ENCODE measurements at regions not wholly inside any gene's neighbourhood (a gene's known extent, or its start where the extent isn't known, plus 50 kb on each side); places are given as distances from the start of the nearest gene placed in this dataset.

GRCh38 chr1:53395671-53396215 is 63.5 kb upstream of the DMRTB1 start:
- H2BK20ac ChIP-seq (ENCODE audit: low read depth, low read length) = no peak overlapping the region
- H3K4me1 ChIP-seq (ENCODE audit: control insufficient read depth, insufficient read depth, low read length) = no peaks in the 10 kb centered on the region
- TF ChIP-seq USF2 (IDR thresholded peaks at IDR 0.05; ENCODE audit: low read depth, low read length) (no peak), CHD1 (IDR thresholded peaks at IDR 0.05; ENCODE audit: low read depth, low read length) (no peak), CEBPB (IDR thresholded peaks at IDR 0.05; ENCODE audit: low read depth, low read length) (no peak), RAD21 (IDR thresholded peaks at IDR 0.05; ENCODE audit: low read length) (no peak), CTCF (conservative IDR thresholded peaks at IDR 0.05; ENCODE audit: low read depth, low read length) (no peak), RCOR1 (IDR thresholded peaks at IDR 0.05; ENCODE audit: insufficient replicate concordance, low read length) (no peak), MAZ (IDR thresholded peaks at IDR 0.05; ENCODE audit: borderline replicate concordance, low read depth, low read length) (no peak)
- no peak overlapping the region for H3K4me2 ChIP-seq (ENCODE audit: low read depth, low read length)
- peaks cover 24% of the 10 kb centered on the region for H3K27me3 ChIP-seq (ENCODE audit: control insufficient read depth, insufficient read depth, low read length)
- no peak overlapping the region for H2AK9ac ChIP-seq (replicated peaks; ENCODE audit: low read depth, low read length, poor library complexity)
- ChIA-PET POLR2A (ENCODE audit: unreplicated experiment) (no interaction called here), CTCF (no interaction called here)
- no peak overlapping the region for H3K9ac ChIP-seq (ENCODE audit: low read depth, low read length)
- H3K79me1 ChIP-seq (ENCODE audit: low read depth in 1 of 2, low read length in 2 of 2) = no peaks in the 10 kb centered on the region
- H3K18ac ChIP-seq (ENCODE audit: low read depth, low read length) = no peak overlapping the region
- no peak overlapping the region for H3K27ac ChIP-seq (ENCODE audit: insufficient read depth, low read length)
- no TSS peak for BruUV-seq (replicated peaks)
- in situ Hi-C loops (cut with MboI; ENCODE audit: low sequenced_read_pairs) (no loop called here), intact Hi-C loops (cut with micrococcal nuclease) (no loop called here), dilution Hi-C loops (cut with HindIII; ENCODE audit: low sequenced_read_pairs, unreplicated experiment) (no loop called here)
- H4K8ac ChIP-seq (ENCODE audit: low read depth in 2 of 2, low read length in 2 of 2) = no peak overlapping the region
- no peak overlapping the region for H3K4ac ChIP-seq (ENCODE audit: low read depth, low read length)
- H4K5ac ChIP-seq (ENCODE audit: low read depth, low read length) = no peak overlapping the region
- H3K9me3 ChIP-seq (ENCODE audit: control insufficient read depth, insufficient read depth, low read length) = no peaks in the 10 kb centered on the region
- no peak for ATAC-seq (ENCODE audit: low read depth)
- H2BK120ac ChIP-seq (ENCODE audit: low read depth, low read length) = no peak overlapping the region
- no peak overlapping the region for H2AFZ ChIP-seq (replicated peaks; ENCODE audit: low read length, poor library complexity)
- H3K14ac ChIP-seq (replicated peaks; ENCODE audit: low read depth, low read length) = no peak overlapping the region
- H2AK5ac ChIP-seq (ENCODE audit: low read depth, low read length) = no peak overlapping the region
- H2BK5ac ChIP-seq (ENCODE audit: low read depth, low read length, poor library complexity, severe bottlenecking) = no peak overlapping the region
- 65% methylated on average over 5 of the region's 10 CpGs; no CpG with 5 or more reads in 1 of the 2 experiments for whole genome bisulfite sequencing, 2 experiments (ENCODE audit: extremely low coverage in 2 of 2, insufficient read length in 1 of 2)
- no peak overlapping the region for H3K56ac ChIP-seq (ENCODE audit: extremely low read depth, insufficient read depth, low read length)
- H3K4me3 ChIP-seq (ENCODE audit: insufficient read depth, low read depth, low read length) = no peak overlapping the region
- no peaks in the 10 kb centered on the region for H4K20me1 ChIP-seq (ENCODE audit: insufficient read depth, low read length)
- H3K23ac ChIP-seq (ENCODE audit: low read depth, low read length) = no peak overlapping the region
- DNase-seq = no peak
- no peak overlapping the region for H4K91ac ChIP-seq (ENCODE audit: insufficient read depth, low read depth, low read length)
- H2BK15ac ChIP-seq (ENCODE audit: low read depth, low read length) = no peak overlapping the region
- H3K36me3 ChIP-seq (ENCODE audit: control insufficient read depth, insufficient read depth, low read length) = no peaks in the 10 kb centered on the region
- no peaks in the 10 kb centered on the region for H3K9me1 ChIP-seq (ENCODE audit: insufficient read depth, low read length)

Measured in IMR-90 (cell line).